Activated effector memory CD4-positive, alpha-beta T cell treated with anti-CD3 and anti-CD28 coated beads, Interleukin-2, amount 50 U/mL, for 16 hours (primary cell): ENCODE measurements at regions not wholly inside any gene's neighbourhood (a gene's known extent, or its start where the extent isn't known, plus 50 kb on each side); places are given as distances from the start of the nearest gene placed in this dataset.
"Not testable (repeated sequence)": the region's sequence is repeated elsewhere in the genome, so short reads cannot be mapped to it uniquely, and the experiment has no call there.

ENCODE experiments used
- DNase-seq: peaks from one replicate; pipeline ENCODE4 v3.0.0-alpha.2; 2020

DNA sequence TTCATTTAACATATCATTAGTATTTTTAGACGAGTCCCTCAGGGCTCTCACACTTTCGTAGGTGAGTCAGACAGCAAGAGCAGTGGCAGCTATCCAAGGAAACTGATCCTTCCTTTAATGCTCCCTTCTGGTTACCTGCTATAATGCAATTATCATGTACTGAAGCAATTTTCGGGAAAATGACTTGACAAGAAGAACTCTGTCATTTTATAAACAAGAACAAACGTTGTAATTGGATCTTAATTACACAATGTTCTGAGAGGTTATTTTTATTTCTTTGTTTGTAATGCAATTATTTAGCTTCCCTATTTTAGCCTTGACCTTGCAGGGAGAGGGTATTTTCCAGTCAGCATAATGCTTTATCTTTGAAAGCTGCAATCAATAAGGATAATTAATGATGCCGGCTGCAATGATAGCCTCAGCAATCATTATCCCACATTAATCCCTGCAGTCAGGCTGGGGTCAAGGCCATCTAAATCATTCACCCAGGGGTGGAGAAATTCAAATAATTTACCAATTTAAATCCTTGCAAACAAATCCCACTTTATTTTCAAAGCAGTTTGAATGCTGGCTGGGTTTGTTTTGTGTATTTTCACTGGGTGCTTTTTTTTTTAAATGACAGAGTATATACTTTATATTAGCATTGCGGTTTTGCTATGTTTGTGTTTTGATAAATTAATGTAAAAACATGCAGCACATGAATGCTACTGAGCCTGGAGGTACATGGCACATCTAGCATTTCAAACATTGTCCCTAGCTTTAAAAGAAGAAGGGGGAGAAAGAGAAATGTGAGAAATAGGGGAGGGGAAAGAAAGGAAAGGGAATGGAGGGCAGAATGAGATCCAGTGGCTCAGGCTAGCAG lies 249.9 kb downstream of the SHOX2 start:
- DNase-seq = no peak

DNA sequence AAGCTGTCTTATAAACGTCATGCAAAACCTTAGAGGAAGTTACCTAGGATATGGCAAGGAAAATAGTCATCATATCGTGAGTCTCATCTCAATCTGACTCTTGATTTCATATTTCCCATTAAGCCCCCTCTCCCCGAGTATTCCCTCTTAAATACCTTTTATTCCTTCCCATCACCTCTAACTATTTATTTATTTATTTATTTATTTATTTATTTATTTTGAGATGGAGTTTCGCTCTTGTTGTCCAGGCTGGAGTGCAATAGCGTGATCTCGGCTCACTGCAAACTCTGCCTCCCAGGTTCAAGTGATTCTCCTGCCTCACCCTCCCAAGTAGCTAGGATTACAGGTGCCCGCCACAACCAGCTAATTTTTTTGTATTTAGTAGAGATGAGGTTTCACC lies 260.4 kb downstream of the SHOX2 start:
- not testable (repeated sequence) for DNase-seq

GRCh38 chr3:157844800-157845565 lies 261.2 kb downstream of the SHOX2 start:
- no peak for DNase-seq

- DNase-seq = no peak
Observed at GRCh38 chr3:157844216-157844615, 262.0 kb downstream of the SHOX2 start.

- no peak for DNase-seq
Observed at GRCh38 chr3:157841029-157841428, 265.2 kb downstream of the SHOX2 start.

DNA sequence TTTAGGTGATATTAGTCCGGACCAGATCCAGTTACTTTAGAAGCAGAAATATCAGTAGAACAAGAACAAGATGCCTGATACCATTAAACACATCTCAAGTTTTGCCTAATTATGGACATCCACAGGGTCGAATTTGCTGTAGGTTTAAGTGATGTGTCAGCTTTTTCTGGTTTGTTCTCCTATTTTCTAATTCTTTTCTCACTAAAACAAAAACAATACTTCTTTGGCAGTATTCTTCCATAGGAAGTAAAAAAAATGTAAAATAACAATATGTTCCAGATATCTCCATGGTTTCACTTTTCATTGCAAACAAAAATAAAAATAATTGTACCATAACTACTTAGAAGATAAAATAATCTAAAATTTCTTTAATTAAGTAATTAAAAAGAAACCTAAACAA lies 265.7 kb downstream of the SHOX2 start:
- DNase-seq = no peak

- no peak for DNase-seq
Observed at GRCh38 chr3:157838457-157838856, 267.8 kb downstream of the SHOX2 start.

DNA sequence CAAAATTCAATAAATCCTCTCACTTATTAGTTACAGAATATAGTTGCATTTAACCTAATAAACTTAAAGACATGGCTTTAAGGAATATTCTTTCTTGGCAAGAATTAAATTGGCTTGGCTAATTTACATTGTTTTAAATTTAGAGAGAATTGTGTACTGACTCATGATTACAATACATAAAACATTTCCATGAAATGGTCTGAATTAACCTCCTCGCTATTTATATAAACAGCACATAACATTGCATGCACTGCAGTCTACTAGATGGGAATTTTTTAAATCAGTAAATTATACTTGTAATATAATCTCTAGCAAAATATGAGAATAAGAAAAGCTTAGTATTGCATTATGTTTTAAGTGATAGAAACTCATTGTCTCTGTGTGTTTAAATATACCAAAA lies 268.9 kb downstream of the SHOX2 start:
- DNase-seq = no peak

DNA sequence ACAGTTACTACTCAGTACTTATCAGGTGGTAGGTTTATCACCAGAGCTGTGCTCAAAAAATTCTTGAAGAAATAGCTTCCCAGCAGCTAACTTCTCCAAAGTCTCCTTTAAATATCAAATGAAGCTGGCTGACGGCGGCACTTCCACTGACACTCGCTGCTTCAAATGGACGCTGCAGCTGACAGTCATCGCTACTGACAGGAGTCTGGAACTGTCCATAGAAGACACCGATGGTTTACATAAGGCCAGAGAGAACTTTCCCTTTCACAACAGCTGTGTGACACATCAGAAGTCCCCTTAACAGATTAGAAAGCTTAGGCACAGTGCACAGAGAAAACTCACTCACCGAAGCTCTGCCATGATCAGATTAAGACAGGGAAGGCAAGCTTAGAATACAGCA lies 270.2 kb downstream of the SHOX2 start:
- DNase-seq = no peak

GRCh38 chr3:157832588-157832987 lies 273.6 kb downstream of the SHOX2 start:
- DNase-seq = no peak

DNA sequence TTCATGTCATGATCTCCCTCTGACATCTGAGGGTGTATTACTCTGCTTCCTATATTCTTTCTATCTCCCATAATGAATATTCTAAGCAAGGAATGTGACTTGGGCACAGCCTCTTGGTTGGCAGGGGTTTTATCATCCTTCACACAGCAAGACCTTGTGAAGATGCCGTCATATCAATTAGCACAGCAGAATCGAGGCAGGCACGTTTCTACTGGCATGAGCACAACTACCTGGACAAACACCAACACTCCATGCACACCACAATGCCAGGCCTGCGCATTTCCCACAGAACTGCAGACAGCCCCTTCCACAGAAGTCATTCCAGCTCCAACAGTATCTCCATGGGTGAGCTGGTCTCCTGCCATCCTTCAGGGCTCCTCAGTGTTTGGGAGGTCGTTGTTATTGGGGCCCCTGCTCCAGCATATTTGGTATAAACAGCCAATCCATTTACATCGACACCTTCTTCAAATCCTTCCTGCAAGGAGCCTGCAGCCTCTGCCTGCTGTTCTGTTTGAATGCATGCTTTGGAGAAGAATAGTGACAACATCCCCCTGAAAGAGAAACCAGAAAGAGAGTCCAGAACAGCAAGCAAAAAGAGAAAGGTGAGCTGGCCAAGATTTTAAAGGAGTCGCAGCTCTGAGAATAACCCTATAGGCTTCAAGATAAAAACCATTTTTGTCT lies 275.5 kb downstream of the SHOX2 start:
- DNase-seq = no peak

- DNase-seq = no peak
Observed at GRCh38 chr3:157829786-157830185, 276.4 kb downstream of the SHOX2 start.

DNA sequence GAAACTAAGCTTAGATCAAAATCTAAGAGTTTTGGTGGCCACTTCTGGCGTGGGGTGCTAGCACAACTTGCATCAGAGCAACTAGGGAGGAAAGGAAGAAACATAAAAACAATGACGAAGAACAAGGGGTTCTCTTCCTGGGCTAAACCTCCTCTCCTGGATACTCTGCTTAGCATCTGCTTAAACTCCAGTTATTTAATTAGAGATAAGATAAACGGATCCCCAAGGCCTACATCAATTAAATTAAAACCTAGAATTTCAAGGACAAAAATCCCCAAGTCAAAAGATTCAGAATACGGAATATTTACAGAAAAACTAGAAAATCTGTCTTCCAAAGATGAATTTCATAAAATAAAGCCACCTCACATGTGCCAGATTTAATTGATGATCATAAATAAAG lies 281.9 kb downstream of the SHOX2 start:
- DNase-seq = no peak

- no peak for DNase-seq
Observed at GRCh38 chr3:157823050-157823449, 283.2 kb downstream of the SHOX2 start.

GRCh38 chr3:157820157-157820517 lies 286.1 kb downstream of the SHOX2 start:
- no peak for DNase-seq

GRCh38 chr3:157819270-157820156 lies 286.7 kb downstream of the SHOX2 start:
- no peak for DNase-seq

DNA sequence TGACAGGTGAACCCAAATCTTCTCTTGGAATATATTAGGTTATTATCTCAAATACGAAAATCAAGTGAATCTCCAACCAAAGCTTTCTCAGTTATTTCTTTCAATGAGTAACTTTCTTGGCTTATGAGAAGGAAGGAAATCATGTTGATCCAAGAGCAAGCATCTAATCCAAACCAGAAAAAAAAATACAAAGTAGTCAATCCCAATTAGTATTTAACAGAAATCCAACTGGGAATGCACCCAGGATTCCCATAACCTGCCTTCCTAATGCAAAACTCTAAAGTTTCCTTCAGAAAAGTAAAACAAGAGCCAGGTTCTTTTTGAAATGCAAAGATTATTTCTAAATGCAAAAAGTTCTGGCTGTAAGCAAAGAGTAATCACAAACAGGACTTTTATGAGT lies 289.3 kb downstream of the SHOX2 start:
- no peak for DNase-seq

DNA sequence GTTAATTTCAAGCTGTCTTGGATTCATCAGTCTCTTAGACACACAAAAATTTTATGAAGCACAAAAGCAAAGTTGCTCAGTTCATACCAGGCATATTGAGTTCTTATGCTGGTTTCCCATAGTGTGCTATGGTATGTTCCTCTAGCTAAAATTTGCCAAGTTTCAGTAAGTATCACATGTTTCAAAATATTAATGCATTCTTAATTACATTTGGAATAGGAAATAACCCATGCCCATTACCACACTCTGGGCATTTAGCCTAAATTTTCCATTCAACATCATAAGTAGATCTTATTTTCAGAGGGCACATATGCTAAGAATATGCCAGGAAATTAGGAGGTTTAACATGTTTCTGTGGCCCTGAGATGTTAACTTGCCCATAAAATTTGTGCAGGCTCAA lies 289.9 kb downstream of the SHOX2 start:
- no peak for DNase-seq

- DNase-seq = no peak
Observed at GRCh38 chr3:157815739-157816138, 290.5 kb downstream of the SHOX2 start.

GRCh38 chr3:157810924-157811718 lies 295.1 kb downstream of the SHOX2 start:
- DNase-seq = no peak

DNA sequence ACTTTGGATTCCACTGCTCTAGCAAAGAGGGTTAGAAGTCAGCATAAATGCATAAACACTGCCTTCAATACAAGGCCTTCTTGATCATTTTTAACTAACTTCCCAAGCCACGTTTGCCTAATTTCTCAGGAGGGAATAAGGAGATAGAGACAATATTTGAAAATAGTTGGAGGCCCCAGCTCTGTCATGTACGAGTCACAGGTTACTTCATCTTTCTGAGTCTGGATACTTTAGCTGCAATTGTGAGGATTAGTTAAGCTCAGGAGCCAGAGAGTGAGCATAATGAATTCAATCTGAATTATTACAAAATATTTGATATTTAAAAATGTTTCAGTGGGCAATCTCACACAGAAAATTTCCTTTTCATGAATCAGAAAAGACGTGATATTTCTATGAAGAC lies 298.9 kb downstream of the SHOX2 start:
- no peak for DNase-seq

DNA sequence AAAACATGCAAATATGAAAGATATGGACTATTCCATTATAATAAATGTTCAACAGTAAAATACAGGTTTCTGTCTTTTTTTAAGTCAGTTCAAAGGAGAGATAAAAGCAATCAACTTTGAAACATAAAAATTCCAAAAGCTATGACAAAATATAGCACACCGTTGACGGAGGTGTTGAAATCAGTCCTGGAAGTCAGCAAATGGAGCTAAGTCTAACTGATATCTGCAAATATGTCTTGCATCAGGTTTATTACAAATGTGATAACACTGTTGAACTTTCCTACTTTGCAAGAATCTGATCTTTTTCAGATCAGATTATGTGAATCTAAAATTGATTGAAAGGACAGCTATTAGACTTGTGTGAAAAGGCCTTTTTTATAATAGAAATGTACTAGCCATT lies 300.7 kb downstream of the SHOX2 start:
- no peak for DNase-seq
